H1 (cell line): ENCODE measurements at regions not wholly inside any gene's neighbourhood (a gene's known extent, or its start where the extent isn't known, plus 50 kb on each side); places are given as distances from the start of the nearest gene placed in this dataset.
A peak's percentile ranks its signal among the peaks of the same experiment; 100 is the strongest.

Experiments
- CTCF ChIP-seq, 3 experiments: IDR thresholded peaks; 1 replicate in 2 of 3; 2 replicates in 1 of 3; pipeline versions ENCODE4 v1.5.1 to v1.6.1; 2011; ENCODE audit warnings: low read length in 3 of 3, mild to moderate bottlenecking in 3 of 3, inconsistent platforms in 2 of 3, low read depth in 1 of 3, moderate library complexity in 1 of 3; ENCODE audit not compliant: insufficient read depth in 1 of 3; ENCODE audit errors: control extremely low read depth in 1 of 3
- KDM4A ChIP-seq: IDR thresholded peaks from one replicate; pipeline ENCODE4 v1.7.1; 2012; ENCODE audit warnings: low read depth, mild to moderate bottlenecking, moderate library complexity, low read length, inconsistent platforms; ENCODE audit not compliant: severe bottlenecking
- POLR2A ChIP-seq, 2 experiments: IDR thresholded peaks; 1 replicate in 1 of 2; 2 replicates in 1 of 2; pipeline ENCODE4 v1.6.1; 2011; ENCODE audit warnings: low read depth in 2 of 2, low read length in 2 of 2, mild to moderate bottlenecking in 2 of 2; ENCODE audit errors: control extremely low read depth in 1 of 2
- POU5F1 ChIP-seq: IDR thresholded peaks from 2 replicates; pipeline ENCODE4 v1.6.1; 2011; ENCODE audit warnings: low read depth, mild to moderate bottlenecking, low read length, moderate library complexity
- RAD21 ChIP-seq, 2 experiments: IDR thresholded peaks in 1 of 2; conservative IDR thresholded peaks in 1 of 2; 2 replicates each; pipeline ENCODE4 v1.6.1; 2011; ENCODE audit warnings: low read depth in 2 of 2, low read length in 2 of 2, improper control_type of control experiment in 1 of 2, inconsistent platforms in 1 of 2, mild to moderate bottlenecking in 1 of 2, moderate library complexity in 1 of 2
- SIRT6 ChIP-seq: IDR thresholded peaks from one replicate; pipeline ENCODE4 v1.7.1; 2012; ENCODE audit warnings: low read length, inconsistent platforms
- SIX5 ChIP-seq: IDR thresholded peaks from 2 replicates; pipeline ENCODE4 v1.6.1; 2011; ENCODE audit warnings: mild to moderate bottlenecking, low read depth, low read length
- SP1 ChIP-seq: IDR thresholded peaks from 2 replicates; pipeline ENCODE4 v1.6.1; 2011; ENCODE audit warnings: low read depth, low read length
- TAF7 ChIP-seq: optimal IDR thresholded peaks from 2 replicates; pipeline ENCODE3; 2011; ENCODE audit warnings: low read depth, mild to moderate bottlenecking, inconsistent platforms, low read length, moderate library complexity, borderline replicate concordance
- TF ChIP-seq, protein P1 (sequence below): fragments of 300-600 bp; sonication (generic); IDR thresholded peaks from 2 replicates; pipeline ENCODE4 v1.7.1; 2012; ENCODE audit warnings: low read length, moderate library complexity, mild to moderate bottlenecking, inconsistent platforms; ENCODE audit not compliant: insufficient replicate concordance

DNA sequence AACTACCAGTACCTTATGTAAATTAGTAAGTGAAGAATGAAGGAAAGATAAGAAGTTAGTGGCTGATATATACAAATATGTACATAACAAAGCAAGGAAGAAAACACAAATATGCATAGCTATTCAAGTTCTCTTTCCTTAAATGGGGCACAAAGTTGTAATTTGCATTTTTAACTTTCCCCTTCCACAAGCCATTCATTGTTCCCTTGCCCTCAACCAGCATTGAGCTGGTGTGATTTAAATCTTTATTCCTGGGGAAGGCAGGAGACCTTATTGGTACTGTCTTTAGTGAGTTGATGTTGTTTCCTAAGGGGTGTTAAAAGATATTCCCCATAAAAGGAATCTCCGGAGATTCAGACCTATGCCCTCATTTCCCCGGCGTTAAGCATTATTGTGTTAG, 735.3 kb downstream of the PCDH18 start (continued):
- TF ChIP-seq, protein P1, sequence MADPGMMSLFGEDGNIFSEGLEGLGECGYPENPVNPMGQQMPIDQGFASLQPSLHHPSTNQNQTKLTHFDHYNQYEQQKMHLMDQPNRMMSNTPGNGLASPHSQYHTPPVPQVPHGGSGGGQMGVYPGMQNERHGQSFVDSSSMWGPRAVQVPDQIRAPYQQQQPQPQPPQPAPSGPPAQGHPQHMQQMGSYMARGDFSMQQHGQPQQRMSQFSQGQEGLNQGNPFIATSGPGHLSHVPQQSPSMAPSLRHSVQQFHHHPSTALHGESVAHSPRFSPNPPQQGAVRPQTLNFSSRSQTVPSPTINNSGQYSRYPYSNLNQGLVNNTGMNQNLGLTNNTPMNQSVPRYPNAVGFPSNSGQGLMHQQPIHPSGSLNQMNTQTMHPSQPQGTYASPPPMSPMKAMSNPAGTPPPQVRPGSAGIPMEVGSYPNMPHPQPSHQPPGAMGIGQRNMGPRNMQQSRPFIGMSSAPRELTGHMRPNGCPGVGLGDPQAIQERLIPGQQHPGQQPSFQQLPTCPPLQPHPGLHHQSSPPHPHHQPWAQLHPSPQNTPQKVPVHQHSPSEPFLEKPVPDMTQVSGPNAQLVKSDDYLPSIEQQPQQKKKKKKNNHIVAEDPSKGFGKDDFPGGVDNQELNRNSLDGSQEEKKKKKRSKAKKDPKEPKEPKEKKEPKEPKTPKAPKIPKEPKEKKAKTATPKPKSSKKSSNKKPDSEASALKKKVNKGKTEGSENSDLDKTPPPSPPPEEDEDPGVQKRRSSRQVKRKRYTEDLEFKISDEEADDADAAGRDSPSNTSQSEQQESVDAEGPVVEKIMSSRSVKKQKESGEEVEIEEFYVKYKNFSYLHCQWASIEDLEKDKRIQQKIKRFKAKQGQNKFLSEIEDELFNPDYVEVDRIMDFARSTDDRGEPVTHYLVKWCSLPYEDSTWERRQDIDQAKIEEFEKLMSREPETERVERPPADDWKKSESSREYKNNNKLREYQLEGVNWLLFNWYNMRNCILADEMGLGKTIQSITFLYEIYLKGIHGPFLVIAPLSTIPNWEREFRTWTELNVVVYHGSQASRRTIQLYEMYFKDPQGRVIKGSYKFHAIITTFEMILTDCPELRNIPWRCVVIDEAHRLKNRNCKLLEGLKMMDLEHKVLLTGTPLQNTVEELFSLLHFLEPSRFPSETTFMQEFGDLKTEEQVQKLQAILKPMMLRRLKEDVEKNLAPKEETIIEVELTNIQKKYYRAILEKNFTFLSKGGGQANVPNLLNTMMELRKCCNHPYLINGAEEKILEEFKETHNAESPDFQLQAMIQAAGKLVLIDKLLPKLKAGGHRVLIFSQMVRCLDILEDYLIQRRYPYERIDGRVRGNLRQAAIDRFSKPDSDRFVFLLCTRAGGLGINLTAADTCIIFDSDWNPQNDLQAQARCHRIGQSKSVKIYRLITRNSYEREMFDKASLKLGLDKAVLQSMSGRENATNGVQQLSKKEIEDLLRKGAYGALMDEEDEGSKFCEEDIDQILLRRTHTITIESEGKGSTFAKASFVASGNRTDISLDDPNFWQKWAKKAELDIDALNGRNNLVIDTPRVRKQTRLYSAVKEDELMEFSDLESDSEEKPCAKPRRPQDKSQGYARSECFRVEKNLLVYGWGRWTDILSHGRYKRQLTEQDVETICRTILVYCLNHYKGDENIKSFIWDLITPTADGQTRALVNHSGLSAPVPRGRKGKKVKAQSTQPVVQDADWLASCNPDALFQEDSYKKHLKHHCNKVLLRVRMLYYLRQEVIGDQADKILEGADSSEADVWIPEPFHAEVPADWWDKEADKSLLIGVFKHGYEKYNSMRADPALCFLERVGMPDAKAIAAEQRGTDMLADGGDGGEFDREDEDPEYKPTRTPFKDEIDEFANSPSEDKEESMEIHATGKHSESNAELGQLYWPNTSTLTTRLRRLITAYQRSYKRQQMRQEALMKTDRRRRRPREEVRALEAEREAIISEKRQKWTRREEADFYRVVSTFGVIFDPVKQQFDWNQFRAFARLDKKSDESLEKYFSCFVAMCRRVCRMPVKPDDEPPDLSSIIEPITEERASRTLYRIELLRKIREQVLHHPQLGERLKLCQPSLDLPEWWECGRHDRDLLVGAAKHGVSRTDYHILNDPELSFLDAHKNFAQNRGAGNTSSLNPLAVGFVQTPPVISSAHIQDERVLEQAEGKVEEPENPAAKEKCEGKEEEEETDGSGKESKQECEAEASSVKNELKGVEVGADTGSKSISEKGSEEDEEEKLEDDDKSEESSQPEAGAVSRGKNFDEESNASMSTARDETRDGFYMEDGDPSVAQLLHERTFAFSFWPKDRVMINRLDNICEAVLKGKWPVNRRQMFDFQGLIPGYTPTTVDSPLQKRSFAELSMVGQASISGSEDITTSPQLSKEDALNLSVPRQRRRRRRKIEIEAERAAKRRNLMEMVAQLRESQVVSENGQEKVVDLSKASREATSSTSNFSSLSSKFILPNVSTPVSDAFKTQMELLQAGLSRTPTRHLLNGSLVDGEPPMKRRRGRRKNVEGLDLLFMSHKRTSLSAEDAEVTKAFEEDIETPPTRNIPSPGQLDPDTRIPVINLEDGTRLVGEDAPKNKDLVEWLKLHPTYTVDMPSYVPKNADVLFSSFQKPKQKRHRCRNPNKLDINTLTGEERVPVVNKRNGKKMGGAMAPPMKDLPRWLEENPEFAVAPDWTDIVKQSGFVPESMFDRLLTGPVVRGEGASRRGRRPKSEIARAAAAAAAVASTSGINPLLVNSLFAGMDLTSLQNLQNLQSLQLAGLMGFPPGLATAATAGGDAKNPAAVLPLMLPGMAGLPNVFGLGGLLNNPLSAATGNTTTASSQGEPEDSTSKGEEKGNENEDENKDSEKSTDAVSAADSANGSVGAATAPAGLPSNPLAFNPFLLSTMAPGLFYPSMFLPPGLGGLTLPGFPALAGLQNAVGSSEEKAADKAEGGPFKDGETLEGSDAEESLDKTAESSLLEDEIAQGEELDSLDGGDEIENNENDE = no peak
- TF ChIP-seq SP1 (0 out of 2 replicates have a peak, but pooled peaks have one; percentile 14), KDM4A (no peak), POU5F1 (0 out of 2 replicates have a peak, but pooled peaks have one; percentile 60), SIRT6 (no peak), RAD21 (IDR thresholded peaks at IDR 0.05 in 1 of 2, conservative IDR thresholded peaks at IDR 0.05 in 1 of 2; ENCODE audit: low read depth in 2 of 2, low read length in 2 of 2) (no peak), CTCF (IDR thresholded peaks at IDR 0.05; ENCODE audit: control extremely low read depth in 1 of 3, insufficient read depth in 1 of 3, low read depth in 1 of 3, low read length in 3 of 3) (no peak), POLR2A (IDR thresholded peaks at IDR 0.05; ENCODE audit: control extremely low read depth in 1 of 2, low read depth in 2 of 2, low read length in 2 of 2) (no peak), SIX5 (no peak), TAF7 (no peak)
